Upper lobe of right lung (tissue), 1 donor: ENCODE measurements at regions not wholly inside any gene's neighbourhood (a gene's known extent, or its start where the extent isn't known, plus 50 kb on each side); places are given as distances from the start of the nearest gene placed in this dataset.

Experiments used
- ATAC-seq: fragments of 200-7000 bp; cut with Tn5 transposase; one replicate; pipeline ENCODE4 v1.9.1; 2020; ENCODE audit warnings: mild to moderate bottlenecking, moderate library complexity
- DNase-seq: peaks from one replicate; pipeline ENCODE4 v3.0.0-alpha.2; 2020
- H3K27ac ChIP-seq: fragments of 200-600 bp; one replicate; pipeline ENCODE4 v1.8.0; 2022
- H3K27me3 ChIP-seq: fragments of 200-600 bp; one replicate; pipeline ENCODE4 v1.8.0; 2022; ENCODE audit warnings: mild to moderate bottlenecking
- H3K36me3 ChIP-seq: fragments of 200-600 bp; one replicate; pipeline ENCODE4 v1.8.0; 2022
- H3K4me1 ChIP-seq: fragments of 200-600 bp; one replicate; pipeline ENCODE4 v1.8.0; 2022
- H3K4me3 ChIP-seq: fragments of 200-600 bp; one replicate; pipeline ENCODE4 v1.8.0; 2022; ENCODE audit warnings: mild to moderate bottlenecking
- H3K9me3 ChIP-seq: fragments of 200-600 bp; one replicate; pipeline ENCODE4 v1.8.0; 2022
- CTCF ChIP-seq: fragments of 200-600 bp; IDR thresholded peaks from one replicate; pipeline ENCODE4 v1.8.0; 2022; ENCODE audit warnings: antibody characterized with exemption
- intact Hi-C: fragments of 100-400 bp; cut with DNase I; formaldehyde crosslinking; loops from one replicate; pipeline ENCODE4 v1.11.0; 2022
- donor health status: DM: no; HTN: yes; CAD: no; lungs with severe emphysema.

- H3K9me3 ChIP-seq = no peaks in the 10 kb centered on the region
- no peaks in the 10 kb centered on the region for H3K4me1 ChIP-seq
- DNase-seq (no peak), ATAC-seq (no peak)
- no peak for TF ChIP-seq CTCF
- H3K27me3 ChIP-seq = peaks cover 10% of the 10 kb centered on the region
- intact Hi-C loops = no loop called here
- H3K27ac ChIP-seq = no peak overlapping the region
- no peaks in the 10 kb centered on the region for H3K36me3 ChIP-seq
- no peak overlapping the region for H3K4me3 ChIP-seq
These were observed 50.4 kb upstream of the APCDD1L start for GRCh38 chr20:58565461-58566175.
